PC-3 (cell line): ENCODE measurements at regions not wholly inside any gene's neighbourhood (a gene's known extent, or its start where the extent isn't known, plus 50 kb on each side); places are given as distances from the start of the nearest gene placed in this dataset.

Experiments used
- ATAC-seq: fragments of 200-7000 bp; cut with Tn5 transposase; 2 replicates; pipeline ENCODE4 v1.9.1; 2020; ENCODE audit warnings: mild to moderate bottlenecking, moderate library complexity
- BruUV-seq: library from RNA; stranded (reverse); fragments of 400-500 nt; replicated peaks from 2 replicates; lab custom pipeline; 2021; lab: Mats Ljungman, UMichigan
- CTCF ChIA-PET: fragments of 300-600 bp; sonication (Branson Sonifier 250); formaldehyde crosslinking; loops from one replicate; lab custom pipeline; 2022; ENCODE audit warnings: antibody characterized with exemption; lab: Charles Lee
- POLR2A ChIA-PET: fragments of 300-600 bp; sonication (Branson Sonifier 250); formaldehyde crosslinking; loops from one replicate; lab custom pipeline; 2022; ENCODE audit warnings: antibody characterized with exemption; ENCODE audit not compliant: unreplicated experiment; lab: Charles Lee
- DNase-seq: peaks from one replicate; pipeline ENCODE4 v3.0.0-alpha.2; 2015
- H2AFZ ChIP-seq: fragments of 300-600 bp; sonication (generic); 2 replicates; pipeline ENCODE4 v1.6.0; 2016; ENCODE audit warnings: antibody characterized with exemption, low read length
- H3F3A ChIP-seq: fragments of 300-600 bp; sonication (generic); one replicate; pipeline ENCODE4 v1.6.0; 2017; ENCODE audit warnings: antibody characterized with exemption, low read length, control low read depth, mild to moderate bottlenecking; ENCODE audit not compliant: unreplicated experiment
- H3K27ac ChIP-seq: fragments of 300-600 bp; sonication (generic); 2 replicates; pipeline ENCODE4 v1.5.1; 2016; ENCODE audit warnings: mild to moderate bottlenecking, low read length
- H3K27me3 ChIP-seq: fragments of 300-600 bp; sonication (generic); 2 replicates; pipeline ENCODE4 v1.6.1; 2016; ENCODE audit warnings: low read length, mixed read lengths
- H3K36me3 ChIP-seq: fragments of 300-600 bp; sonication (generic); 2 replicates; pipeline ENCODE4 v1.6.1; 2016; ENCODE audit warnings: low read depth, mixed run types, low read length, mixed read lengths
- H3K4me1 ChIP-seq: fragments of 300-600 bp; sonication (generic); 2 replicates; pipeline ENCODE4 v1.5.1; 2016; ENCODE audit warnings: low read length; ENCODE audit not compliant: insufficient read depth
- H3K4me2 ChIP-seq: fragments of 300-600 bp; sonication (generic); 2 replicates; pipeline ENCODE4 v1.6.0; 2016; ENCODE audit warnings: low read length
- H3K4me3 ChIP-seq: fragments of 300-600 bp; sonication (generic); 2 replicates; pipeline ENCODE4 v1.5.1; 2016; ENCODE audit warnings: mild to moderate bottlenecking, low read length, mixed read lengths
- H3K79me2 ChIP-seq: fragments of 300-600 bp; sonication (generic); 2 replicates; pipeline ENCODE4 v1.6.1; 2017; ENCODE audit warnings: low read length, mixed read lengths
- H3K9ac ChIP-seq: fragments of 300-600 bp; sonication (generic); 2 replicates; pipeline ENCODE4 v1.6.0; 2016; ENCODE audit warnings: mild to moderate bottlenecking, low read length
- H3K9me2 ChIP-seq: fragments of 300-600 bp; sonication (generic); replicated peaks from 2 replicates; pipeline ENCODE4 v1.6.1; 2016; ENCODE audit warnings: mixed run types, low read length, mixed read lengths
- H3K9me3 ChIP-seq: fragments of 300-600 bp; sonication (generic); 2 replicates; pipeline ENCODE4 v1.6.1; 2016; ENCODE audit warnings: low read length, mixed read lengths
- H4K20me1 ChIP-seq: fragments of 300-600 bp; sonication (generic); 2 replicates; pipeline ENCODE4 v1.6.1; 2016; ENCODE audit warnings: low read length, mixed read lengths
- EZH2 ChIP-seq: fragments of 300-600 bp; sonication (generic); IDR thresholded peaks from one replicate; pipeline ENCODE4 v1.6.1; 2017; ENCODE audit warnings: antibody characterized with exemption, mild to moderate bottlenecking, low read length; ENCODE audit not compliant: unreplicated experiment
- EZH2phosphoT487 ChIP-seq: fragments of 300-600 bp; sonication (generic); IDR thresholded peaks from 2 replicates; pipeline ENCODE4 v1.6.1; 2018; ENCODE audit warnings: mild to moderate bottlenecking, antibody characterized with exemption, low read length, borderline replicate concordance
- intact Hi-C: fragments of 100-400 bp; cut with micrococcal nuclease; formaldehyde crosslinking; loops from 2 replicates; pipeline ENCODE4 v1.9.0; 2023
- TF ChIP-seq, protein P1 (sequence below): fragments of 300-600 bp; sonication (generic); conservative IDR thresholded peaks from 2 replicates; pipeline ENCODE4 v1.5.1; 2017; ENCODE audit warnings: antibody characterized with exemption, low read depth, mild to moderate bottlenecking, low read length

DNA sequence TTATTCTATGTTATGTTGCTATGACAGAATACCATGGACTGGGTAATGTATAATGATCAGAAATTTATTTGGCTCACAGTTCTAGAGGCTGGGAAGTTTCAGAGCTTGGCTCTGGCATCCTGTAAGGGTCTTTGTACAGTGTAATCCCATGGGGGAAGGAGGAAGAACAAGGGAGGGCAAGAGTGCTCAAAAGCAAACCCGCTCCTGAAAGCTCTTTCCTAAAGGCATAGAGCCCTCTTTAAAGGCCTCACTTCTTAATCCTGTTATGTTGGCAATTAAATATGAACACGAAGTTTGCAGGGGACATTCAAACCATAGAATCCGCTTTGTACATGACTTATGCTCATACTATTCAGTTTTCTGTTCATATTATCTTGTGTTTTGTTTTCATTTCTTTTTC lies 191.3 kb upstream of the CTSO start:
- Histone ChIP-seq H3K4me3 (no peak overlapping the region), H3K4me1 (no peaks in the 10 kb centered on the region), H3K9me3 (no peaks in the 10 kb centered on the region), H2AFZ (no peak overlapping the region), H3K27ac (no peak overlapping the region), H3F3A (no peaks in the 10 kb centered on the region), H3K4me2 (no peak overlapping the region), H3K27me3 (no peaks in the 10 kb centered on the region), H3K9me2 (no peaks in the 10 kb centered on the region), H3K9ac (no peak overlapping the region), H3K36me3 (no peaks in the 10 kb centered on the region), H3K79me2 (no peaks in the 10 kb centered on the region), H4K20me1 (no peaks in the 10 kb centered on the region)
- BruUV-seq = no TSS peak
- TF ChIP-seq EZH2phosphoT487 (no peak), EZH2 (no peak)
- TF ChIP-seq, protein P1, sequence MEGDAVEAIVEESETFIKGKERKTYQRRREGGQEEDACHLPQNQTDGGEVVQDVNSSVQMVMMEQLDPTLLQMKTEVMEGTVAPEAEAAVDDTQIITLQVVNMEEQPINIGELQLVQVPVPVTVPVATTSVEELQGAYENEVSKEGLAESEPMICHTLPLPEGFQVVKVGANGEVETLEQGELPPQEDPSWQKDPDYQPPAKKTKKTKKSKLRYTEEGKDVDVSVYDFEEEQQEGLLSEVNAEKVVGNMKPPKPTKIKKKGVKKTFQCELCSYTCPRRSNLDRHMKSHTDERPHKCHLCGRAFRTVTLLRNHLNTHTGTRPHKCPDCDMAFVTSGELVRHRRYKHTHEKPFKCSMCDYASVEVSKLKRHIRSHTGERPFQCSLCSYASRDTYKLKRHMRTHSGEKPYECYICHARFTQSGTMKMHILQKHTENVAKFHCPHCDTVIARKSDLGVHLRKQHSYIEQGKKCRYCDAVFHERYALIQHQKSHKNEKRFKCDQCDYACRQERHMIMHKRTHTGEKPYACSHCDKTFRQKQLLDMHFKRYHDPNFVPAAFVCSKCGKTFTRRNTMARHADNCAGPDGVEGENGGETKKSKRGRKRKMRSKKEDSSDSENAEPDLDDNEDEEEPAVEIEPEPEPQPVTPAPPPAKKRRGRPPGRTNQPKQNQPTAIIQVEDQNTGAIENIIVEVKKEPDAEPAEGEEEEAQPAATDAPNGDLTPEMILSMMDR = no peak
- ChIA-PET CTCF (no interaction called here), POLR2A (no interaction called here)
- no peak for ATAC-seq
- no peak for DNase-seq
- intact Hi-C loops = loop anchor here (10.0 kb wide), 1 partner anchor 180 kb away; no protein-coding TSS in a partner anchor

DNA sequence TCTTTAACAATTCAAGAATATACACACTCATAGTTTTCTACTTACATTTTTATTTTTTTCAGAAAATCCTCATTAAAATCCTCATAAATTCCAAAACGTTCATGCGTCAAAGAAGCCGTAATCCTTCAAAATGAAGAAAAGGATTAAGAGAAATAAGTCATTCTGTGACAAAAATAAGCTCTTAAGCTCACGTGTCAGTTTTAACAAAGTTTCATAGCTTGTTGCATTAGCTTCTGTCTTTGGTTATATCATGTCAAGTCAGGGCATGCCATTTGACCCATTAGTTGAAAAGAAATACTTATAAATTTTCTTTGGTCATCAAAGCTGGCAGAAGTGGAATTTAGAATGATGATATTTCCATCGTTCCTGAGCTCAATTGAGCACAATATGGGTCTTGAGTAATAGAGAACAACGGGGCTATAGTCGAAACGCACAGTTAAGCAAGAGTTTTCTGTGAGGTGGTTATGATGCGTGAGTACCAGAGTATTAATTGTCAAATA lies 185.2 kb upstream of the CTSO start:
- H3K27me3 ChIP-seq = no peaks in the 10 kb centered on the region
- no peak overlapping the region for H3K9ac ChIP-seq
- H3K4me3 ChIP-seq = no peak overlapping the region
- H3F3A ChIP-seq = no peaks in the 10 kb centered on the region
- H3K4me2 ChIP-seq = no peak overlapping the region
- ChIA-PET POLR2A (no interaction called here), CTCF (no interaction called here)
- H4K20me1 ChIP-seq = no peaks in the 10 kb centered on the region
- no peak for ATAC-seq
- H3K79me2 ChIP-seq = no peaks in the 10 kb centered on the region
- H3K9me2 ChIP-seq = no peaks in the 10 kb centered on the region
- intact Hi-C loops = no loop called here
- H3K9me3 ChIP-seq = no peaks in the 10 kb centered on the region
- H3K36me3 ChIP-seq = no peaks in the 10 kb centered on the region
- H3K27ac ChIP-seq = no peak overlapping the region
- no TSS peak for BruUV-seq
- DNase-seq = no peak
- no peaks in the 10 kb centered on the region for H3K4me1 ChIP-seq
- H2AFZ ChIP-seq = no peak overlapping the region
- TF ChIP-seq, protein P1 = no peak
- TF ChIP-seq EZH2phosphoT487 (no peak), EZH2 (no peak)

DNA sequence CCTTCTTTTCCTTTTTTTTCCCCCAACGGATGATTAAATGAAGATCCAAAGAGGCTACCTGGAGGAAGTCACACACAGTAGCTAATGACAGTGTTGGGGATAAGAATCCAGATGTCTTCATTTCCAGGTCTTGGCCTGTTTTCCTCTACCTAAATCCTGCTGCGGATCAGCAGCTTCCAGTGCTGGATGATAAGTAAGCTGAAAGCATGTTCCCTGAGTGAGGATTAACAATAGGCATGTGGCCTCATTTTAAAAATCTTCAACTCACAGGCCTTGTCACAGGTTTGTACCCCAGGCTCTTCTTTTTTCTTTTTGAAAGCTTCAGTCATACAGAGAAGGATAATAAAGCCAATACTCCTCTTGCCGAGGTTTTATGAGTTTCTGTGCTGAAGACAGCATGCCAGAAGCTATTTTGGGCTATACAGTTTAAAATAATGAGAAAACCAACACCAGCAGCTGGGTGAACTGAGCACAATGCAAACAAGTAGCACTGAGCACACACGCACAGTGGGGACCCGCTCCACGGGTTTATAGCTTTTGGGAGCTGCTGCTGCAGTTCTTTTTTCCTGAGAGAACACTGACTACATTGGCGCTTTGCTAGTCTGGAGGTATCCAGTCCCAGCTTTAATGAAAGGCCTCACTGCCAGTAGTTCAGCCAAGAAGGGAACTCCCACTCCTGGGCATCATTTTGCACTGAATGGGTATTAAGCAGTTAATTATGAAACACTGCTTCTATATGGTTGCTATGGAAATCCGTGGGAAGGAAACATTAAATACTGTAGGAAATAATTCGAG lies 184.2 kb upstream of the CTSO start:
- ATAC-seq (no peak), DNase-seq (no peak)
- H3K27ac ChIP-seq = no peak overlapping the region
- no peak overlapping the region for H3K4me2 ChIP-seq
- H3K27me3 ChIP-seq = no peaks in the 10 kb centered on the region
- no peaks in the 10 kb centered on the region for H4K20me1 ChIP-seq
- BruUV-seq = no TSS peak
- TF ChIP-seq, protein P1 = no peak
- TF ChIP-seq EZH2phosphoT487 (no peak), EZH2 (no peak)
- H3K4me1 ChIP-seq = no peaks in the 10 kb centered on the region
- H3K9me2 ChIP-seq = no peaks in the 10 kb centered on the region
- H3K36me3 ChIP-seq = no peaks in the 10 kb centered on the region
- no peak overlapping the region for H2AFZ ChIP-seq
- H3K9ac ChIP-seq = no peak overlapping the region
- no peak overlapping the region for H3K4me3 ChIP-seq
- no peaks in the 10 kb centered on the region for H3F3A ChIP-seq
- intact Hi-C loops = no loop called here
- POLR2A ChIA-PET = no interaction called here
- no peaks in the 10 kb centered on the region for H3K79me2 ChIP-seq
- CTCF ChIA-PET = no interaction called here
- H3K9me3 ChIP-seq = no peaks in the 10 kb centered on the region
